ENCODE measurements at regions not wholly inside any gene's neighbourhood (a gene's known extent, or its start where the extent isn't known, plus 50 kb on each side); places are given as distances from the start of the nearest gene placed in this dataset.

DNA sequence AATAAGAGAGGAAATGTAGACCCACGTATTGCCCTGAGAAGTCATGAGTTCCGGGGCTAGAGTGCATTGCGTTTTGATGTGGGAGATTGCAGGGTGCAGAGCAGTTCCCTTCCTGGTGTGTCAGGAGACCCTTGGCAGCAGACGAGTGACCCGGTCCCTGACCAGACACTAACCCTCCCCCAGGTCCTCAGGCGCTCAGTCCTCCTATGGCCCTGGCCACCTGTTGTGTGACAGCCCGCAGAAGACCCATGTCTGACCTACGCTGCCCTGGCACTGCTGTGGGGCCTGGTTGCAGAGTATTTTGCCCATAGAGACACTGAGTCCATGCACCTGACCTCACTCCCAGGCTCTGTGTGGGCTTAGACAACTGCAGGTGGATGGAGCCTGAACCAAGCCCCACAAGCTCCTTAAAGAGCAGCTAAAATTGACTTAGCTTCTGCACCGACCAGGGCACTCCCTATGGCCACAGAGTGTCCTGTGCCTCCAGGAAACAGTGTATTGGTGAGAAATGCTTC is 833.8 kb downstream of the TBC1D22A start:
- Histone ChIP-seq H2AFZ (no peak overlapping the region), H4K20me1 (replicated peaks; ENCODE audit: insufficient read depth) (no peaks in the 10 kb centered on the region), H3F3A (replicated peaks; ENCODE audit: low read depth) (no peaks in the 10 kb centered on the region), H3K4me2 (no peak overlapping the region), H3K79me2 (replicated peaks; ENCODE audit: insufficient read depth) (no peaks in the 10 kb centered on the region), H3K4me1 (ENCODE audit: insufficient read depth) (no peaks in the 10 kb centered on the region), H3K9me2 (ENCODE audit: insufficient read depth) (no peaks in the 10 kb centered on the region), H3K36me3 (ENCODE audit: insufficient read depth) (peaks cover 4% of the 10 kb centered on the region; the same call in 1 of the 2 replicates), H3K27ac (ENCODE audit: low read depth) (no peak overlapping the region), H3K4me3 (no peak overlapping the region), H3K27me3 (ENCODE audit: insufficient read depth) (no peaks in the 10 kb centered on the region)
- no peak overlapping the region for H3K4me3 Mint-ChIP-seq
- H3K4me1 Mint-ChIP-seq = no peaks in the 10 kb centered on the region
- H3K27ac Mint-ChIP-seq = no peak overlapping the region
- ATAC-seq (no peak), DNase-seq (ENCODE audit: low spot score) (no peak)
- H3K9me3 Mint-ChIP-seq = peaks cover 93% of the 10 kb centered on the region
- peaks cover 5% of the 10 kb centered on the region for H3K27me3 Mint-ChIP-seq (ENCODE audit: insufficient read depth, low read depth, poor library complexity)
- TF ChIP-seq ZNF331 (CRISPR knock-in tag; IDR thresholded peaks at IDR 0.05; ENCODE audit: low read depth) = no peak
- no peak for TF ChIP-seq JUNB (IDR thresholded peaks at IDR 0.05; ENCODE audit: unreplicated experiment)
- TF ChIP-seq CREB1 (CRISPR knock-in tag; IDR thresholded peaks at IDR 0.05; ENCODE audit: low read depth) = no peak
- TF ChIP-seq ZNF114 (CRISPR knock-in tag; IDR thresholded peaks at IDR 0.05) = no peak
- TF ChIP-seq, protein P1, sequence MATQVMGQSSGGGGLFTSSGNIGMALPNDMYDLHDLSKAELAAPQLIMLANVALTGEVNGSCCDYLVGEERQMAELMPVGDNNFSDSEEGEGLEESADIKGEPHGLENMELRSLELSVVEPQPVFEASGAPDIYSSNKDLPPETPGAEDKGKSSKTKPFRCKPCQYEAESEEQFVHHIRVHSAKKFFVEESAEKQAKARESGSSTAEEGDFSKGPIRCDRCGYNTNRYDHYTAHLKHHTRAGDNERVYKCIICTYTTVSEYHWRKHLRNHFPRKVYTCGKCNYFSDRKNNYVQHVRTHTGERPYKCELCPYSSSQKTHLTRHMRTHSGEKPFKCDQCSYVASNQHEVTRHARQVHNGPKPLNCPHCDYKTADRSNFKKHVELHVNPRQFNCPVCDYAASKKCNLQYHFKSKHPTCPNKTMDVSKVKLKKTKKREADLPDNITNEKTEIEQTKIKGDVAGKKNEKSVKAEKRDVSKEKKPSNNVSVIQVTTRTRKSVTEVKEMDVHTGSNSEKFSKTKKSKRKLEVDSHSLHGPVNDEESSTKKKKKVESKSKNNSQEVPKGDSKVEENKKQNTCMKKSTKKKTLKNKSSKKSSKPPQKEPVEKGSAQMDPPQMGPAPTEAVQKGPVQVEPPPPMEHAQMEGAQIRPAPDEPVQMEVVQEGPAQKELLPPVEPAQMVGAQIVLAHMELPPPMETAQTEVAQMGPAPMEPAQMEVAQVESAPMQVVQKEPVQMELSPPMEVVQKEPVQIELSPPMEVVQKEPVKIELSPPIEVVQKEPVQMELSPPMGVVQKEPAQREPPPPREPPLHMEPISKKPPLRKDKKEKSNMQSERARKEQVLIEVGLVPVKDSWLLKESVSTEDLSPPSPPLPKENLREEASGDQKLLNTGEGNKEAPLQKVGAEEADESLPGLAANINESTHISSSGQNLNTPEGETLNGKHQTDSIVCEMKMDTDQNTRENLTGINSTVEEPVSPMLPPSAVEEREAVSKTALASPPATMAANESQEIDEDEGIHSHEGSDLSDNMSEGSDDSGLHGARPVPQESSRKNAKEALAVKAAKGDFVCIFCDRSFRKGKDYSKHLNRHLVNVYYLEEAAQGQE (IDR thresholded peaks at IDR 0.05; ENCODE audit: unreplicated experiment) = no peak
- TF ChIP-seq, protein P2, sequence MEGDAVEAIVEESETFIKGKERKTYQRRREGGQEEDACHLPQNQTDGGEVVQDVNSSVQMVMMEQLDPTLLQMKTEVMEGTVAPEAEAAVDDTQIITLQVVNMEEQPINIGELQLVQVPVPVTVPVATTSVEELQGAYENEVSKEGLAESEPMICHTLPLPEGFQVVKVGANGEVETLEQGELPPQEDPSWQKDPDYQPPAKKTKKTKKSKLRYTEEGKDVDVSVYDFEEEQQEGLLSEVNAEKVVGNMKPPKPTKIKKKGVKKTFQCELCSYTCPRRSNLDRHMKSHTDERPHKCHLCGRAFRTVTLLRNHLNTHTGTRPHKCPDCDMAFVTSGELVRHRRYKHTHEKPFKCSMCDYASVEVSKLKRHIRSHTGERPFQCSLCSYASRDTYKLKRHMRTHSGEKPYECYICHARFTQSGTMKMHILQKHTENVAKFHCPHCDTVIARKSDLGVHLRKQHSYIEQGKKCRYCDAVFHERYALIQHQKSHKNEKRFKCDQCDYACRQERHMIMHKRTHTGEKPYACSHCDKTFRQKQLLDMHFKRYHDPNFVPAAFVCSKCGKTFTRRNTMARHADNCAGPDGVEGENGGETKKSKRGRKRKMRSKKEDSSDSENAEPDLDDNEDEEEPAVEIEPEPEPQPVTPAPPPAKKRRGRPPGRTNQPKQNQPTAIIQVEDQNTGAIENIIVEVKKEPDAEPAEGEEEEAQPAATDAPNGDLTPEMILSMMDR (conservative IDR thresholded peaks at IDR 0.05; ENCODE audit: low read depth in 2 of 2) = no peak
- no peak for TF ChIP-seq STAT1 (IDR thresholded peaks at IDR 0.05; ENCODE audit: unreplicated experiment)
- TF ChIP-seq, protein P3, sequence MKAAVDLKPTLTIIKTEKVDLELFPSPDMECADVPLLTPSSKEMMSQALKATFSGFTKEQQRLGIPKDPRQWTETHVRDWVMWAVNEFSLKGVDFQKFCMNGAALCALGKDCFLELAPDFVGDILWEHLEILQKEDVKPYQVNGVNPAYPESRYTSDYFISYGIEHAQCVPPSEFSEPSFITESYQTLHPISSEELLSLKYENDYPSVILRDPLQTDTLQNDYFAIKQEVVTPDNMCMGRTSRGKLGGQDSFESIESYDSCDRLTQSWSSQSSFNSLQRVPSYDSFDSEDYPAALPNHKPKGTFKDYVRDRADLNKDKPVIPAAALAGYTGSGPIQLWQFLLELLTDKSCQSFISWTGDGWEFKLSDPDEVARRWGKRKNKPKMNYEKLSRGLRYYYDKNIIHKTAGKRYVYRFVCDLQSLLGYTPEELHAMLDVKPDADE (IDR thresholded peaks at IDR 0.05) = no peak
- TF ChIP-seq POLR2AphosphoS5 (IDR thresholded peaks at IDR 0.05; ENCODE audit: low read depth) = no peak
- no peak for TF ChIP-seq EZH2phosphoT487 (IDR thresholded peaks at IDR 0.05; ENCODE audit: unreplicated experiment)
- TF ChIP-seq EZH2 (IDR thresholded peaks at IDR 0.05; ENCODE audit: low read depth, unreplicated experiment) = no peak
- TF ChIP-seq NANOG (IDR thresholded peaks at IDR 0.05; ENCODE audit: borderline replicate concordance) = no peak
- TF ChIP-seq, protein P4, sequence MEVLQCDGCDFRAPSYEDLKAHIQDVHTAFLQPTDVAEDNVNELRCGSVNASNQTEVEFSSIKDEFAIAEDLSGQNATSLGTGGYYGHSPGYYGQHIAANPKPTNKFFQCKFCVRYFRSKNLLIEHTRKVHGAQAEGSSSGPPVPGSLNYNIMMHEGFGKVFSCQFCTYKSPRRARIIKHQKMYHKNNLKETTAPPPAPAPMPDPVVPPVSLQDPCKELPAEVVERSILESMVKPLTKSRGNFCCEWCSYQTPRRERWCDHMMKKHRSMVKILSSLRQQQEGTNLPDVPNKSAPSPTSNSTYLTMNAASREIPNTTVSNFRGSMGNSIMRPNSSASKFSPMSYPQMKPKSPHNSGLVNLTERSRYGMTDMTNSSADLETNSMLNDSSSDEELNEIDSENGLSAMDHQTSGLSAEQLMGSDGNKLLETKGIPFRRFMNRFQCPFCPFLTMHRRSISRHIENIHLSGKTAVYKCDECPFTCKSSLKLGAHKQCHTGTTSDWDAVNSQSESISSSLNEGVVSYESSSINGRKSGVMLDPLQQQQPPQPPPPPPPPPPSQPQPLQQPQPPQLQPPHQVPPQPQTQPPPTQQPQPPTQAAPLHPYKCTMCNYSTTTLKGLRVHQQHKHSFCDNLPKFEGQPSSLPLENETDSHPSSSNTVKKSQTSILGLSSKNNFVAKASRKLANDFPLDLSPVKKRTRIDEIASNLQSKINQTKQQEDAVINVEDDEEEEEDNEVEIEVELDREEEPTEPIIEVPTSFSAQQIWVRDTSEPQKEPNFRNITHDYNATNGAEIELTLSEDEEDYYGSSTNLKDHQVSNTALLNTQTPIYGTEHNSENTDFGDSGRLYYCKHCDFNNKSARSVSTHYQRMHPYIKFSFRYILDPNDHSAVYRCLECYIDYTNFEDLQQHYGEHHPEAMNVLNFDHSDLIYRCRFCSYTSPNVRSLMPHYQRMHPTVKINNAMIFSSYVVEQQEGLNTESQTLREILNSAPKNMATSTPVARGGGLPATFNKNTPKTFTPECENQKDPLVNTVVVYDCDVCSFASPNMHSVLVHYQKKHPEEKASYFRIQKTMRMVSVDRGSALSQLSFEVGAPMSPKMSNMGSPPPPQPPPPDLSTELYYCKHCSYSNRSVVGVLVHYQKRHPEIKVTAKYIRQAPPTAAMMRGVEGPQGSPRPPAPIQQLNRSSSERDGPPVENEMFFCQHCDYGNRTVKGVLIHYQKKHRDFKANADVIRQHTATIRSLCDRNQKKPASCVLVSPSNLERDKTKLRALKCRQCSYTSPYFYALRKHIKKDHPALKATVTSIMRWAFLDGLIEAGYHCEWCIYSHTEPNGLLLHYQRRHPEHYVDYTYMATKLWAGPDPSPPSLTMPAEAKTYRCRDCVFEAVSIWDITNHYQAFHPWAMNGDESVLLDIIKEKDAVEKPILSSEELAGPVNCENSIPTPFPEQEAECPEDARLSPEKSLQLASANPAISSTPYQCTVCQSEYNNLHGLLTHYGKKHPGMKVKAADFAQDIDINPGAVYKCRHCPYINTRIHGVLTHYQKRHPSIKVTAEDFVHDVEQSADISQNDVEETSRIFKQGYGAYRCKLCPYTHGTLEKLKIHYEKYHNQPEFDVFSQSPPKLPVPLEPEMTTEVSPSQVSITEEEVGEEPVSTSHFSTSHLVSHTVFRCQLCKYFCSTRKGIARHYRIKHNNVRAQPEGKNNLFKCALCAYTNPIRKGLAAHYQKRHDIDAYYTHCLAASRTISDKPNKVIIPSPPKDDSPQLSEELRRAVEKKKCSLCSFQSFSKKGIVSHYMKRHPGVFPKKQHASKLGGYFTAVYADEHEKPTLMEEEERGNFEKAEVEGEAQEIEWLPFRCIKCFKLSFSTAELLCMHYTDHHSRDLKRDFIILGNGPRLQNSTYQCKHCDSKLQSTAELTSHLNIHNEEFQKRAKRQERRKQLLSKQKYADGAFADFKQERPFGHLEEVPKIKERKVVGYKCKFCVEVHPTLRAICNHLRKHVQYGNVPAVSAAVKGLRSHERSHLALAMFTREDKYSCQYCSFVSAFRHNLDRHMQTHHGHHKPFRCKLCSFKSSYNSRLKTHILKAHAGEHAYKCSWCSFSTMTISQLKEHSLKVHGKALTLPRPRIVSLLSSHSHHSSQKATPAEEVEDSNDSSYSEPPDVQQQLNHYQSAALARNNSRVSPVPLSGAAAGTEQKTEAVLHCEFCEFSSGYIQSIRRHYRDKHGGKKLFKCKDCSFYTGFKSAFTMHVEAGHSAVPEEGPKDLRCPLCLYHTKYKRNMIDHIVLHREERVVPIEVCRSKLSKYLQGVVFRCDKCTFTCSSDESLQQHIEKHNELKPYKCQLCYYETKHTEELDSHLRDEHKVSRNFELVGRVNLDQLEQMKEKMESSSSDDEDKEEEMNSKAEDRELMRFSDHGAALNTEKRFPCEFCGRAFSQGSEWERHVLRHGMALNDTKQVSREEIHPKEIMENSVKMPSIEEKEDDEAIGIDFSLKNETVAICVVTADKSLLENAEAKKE (CRISPR knock-in tag; IDR thresholded peaks at IDR 0.05) = no peak
- peaks cover 31% of the 10 kb centered on the region for H3K36me3 Mint-ChIP-seq (ENCODE audit: low read depth)

Data from GM23338 (cell line).